ENCODE measurements at regions not wholly inside any gene's neighbourhood (a gene's known extent, or its start where the extent isn't known, plus 50 kb on each side); places are given as distances from the start of the nearest gene placed in this dataset.

- Histone ChIP-seq H3K4me3 (no peak overlapping the region), H3K27me3 (no peaks in the 10 kb centered on the region), H3K4me1 (no peaks in the 10 kb centered on the region), H3K36me3 (ENCODE audit: low read depth, missing control alignments) (no peaks in the 10 kb centered on the region), H3K27ac (no peak overlapping the region), H3K9me3 (no peaks in the 10 kb centered on the region)
- intact Hi-C loops (cut with DNase I; ENCODE audit: low total_unique reads): no loop called here
- TF ChIP-seq POLR2A (IDR thresholded peaks at IDR 0.05) (no peak), CTCF (IDR thresholded peaks at IDR 0.05) (no peak)
- DNase-seq: no peak
- 92 to 94% methylated on average over 4 of the region's 4 CpGs for WGBS, 2 donors
These were observed 216.3 kb upstream of the TARS1 start for GRCh38 chr5:33224285-33224961.

GRCh38 chr5:33227247-33227646 is 213.5 kb upstream of the TARS1 start:
- Histone ChIP-seq H3K4me1 (no peaks in the 10 kb centered on the region), H3K4me3 (no peak overlapping the region), H3K27ac (no peak overlapping the region), H3K9me3 (no peaks in the 10 kb centered on the region), H3K27me3 (no peaks in the 10 kb centered on the region), H3K36me3 (ENCODE audit: low read depth, missing control alignments) (no peaks in the 10 kb centered on the region)
- no peak for TF ChIP-seq CTCF (IDR thresholded peaks at IDR 0.05)
- TF ChIP-seq POLR2A (IDR thresholded peaks at IDR 0.05): no peak
- intact Hi-C loops (cut with DNase I; ENCODE audit: low total_unique reads): no loop called here
- DNase-seq: no peak

GRCh38 chr5:33227746-33228145 is 213.0 kb upstream of the TARS1 start:
- Histone ChIP-seq H3K36me3 (ENCODE audit: low read depth, missing control alignments) (no peaks in the 10 kb centered on the region), H3K4me1 (no peaks in the 10 kb centered on the region), H3K4me3 (no peak overlapping the region), H3K27me3 (no peaks in the 10 kb centered on the region), H3K9me3 (no peaks in the 10 kb centered on the region), H3K27ac (no peak overlapping the region)
- TF ChIP-seq CTCF (IDR thresholded peaks at IDR 0.05) (no peak), POLR2A (IDR thresholded peaks at IDR 0.05) (no peak)
- intact Hi-C loops (cut with DNase I; ENCODE audit: low total_unique reads): no loop called here
- DNase-seq: no peak
- 60 to 62% methylated on average over 2 of the region's 2 CpGs for WGBS, 2 donors

- DNase-seq: no peak
- intact Hi-C loops (cut with DNase I; ENCODE audit: low total_unique reads): no loop called here
- 87 to 92% methylated on average over 3 of the region's 3 CpGs for WGBS, 2 donors
These were observed 212.6 kb upstream of the TARS1 start for GRCh38 chr5:33228149-33228548.

More at GRCh38 chr5:33228149-33228548, 212.6 kb upstream of the TARS1 start:
- Histone ChIP-seq H3K9me3 (no peaks in the 10 kb centered on the region), H3K27me3 (no peaks in the 10 kb centered on the region), H3K4me3 (no peak overlapping the region), H3K4me1 (no peaks in the 10 kb centered on the region), H3K27ac (no peak overlapping the region), H3K36me3 (ENCODE audit: low read depth, missing control alignments) (no peaks in the 10 kb centered on the region)
- TF ChIP-seq CTCF (IDR thresholded peaks at IDR 0.05): no peak
- TF ChIP-seq POLR2A (IDR thresholded peaks at IDR 0.05): no peak
